Lower leg skin (tissue), 4 donors: ENCODE measurements at regions not wholly inside any gene's neighbourhood (a gene's known extent, or its start where the extent isn't known, plus 50 kb on each side); places are given as distances from the start of the nearest gene placed in this dataset.

Experiments used
- DNase-seq, 2 donors: peaks; one replicate each; pipeline ENCODE4 v3.0.0-alpha.2; 2019; ENCODE audit warnings: low spot score in 2 of 2
- H3K4me3 ChIP-seq: fragments of 200-600 bp; sonication (generic); 2 replicates; pipeline ENCODE4 v1.5.1; 2017; ENCODE audit warnings: mild to moderate bottlenecking, low read depth; ENCODE audit not compliant: poor library complexity, severe bottlenecking
- POLR2A ChIP-seq, 2 donors: fragments of 450-650 bp; IDR thresholded peaks; one replicate each; pipeline ENCODE4 v1.6.1; 2016 to 2017; ENCODE audit warnings: antibody characterized with exemption in 2 of 2, mild to moderate bottlenecking in 1 of 2, moderate library complexity in 1 of 2
- WGBS, 2 donors: methylation state at CpG; one replicate each; pipeline ENCODE4 v1.1.5; 2018; 5-methylcytosine and 5-hydroxymethylcytosine counted together
- intact Hi-C: fragments of 100-400 bp; cut with DNase I; formaldehyde crosslinking; loops from one replicate; pipeline ENCODE4 v1.15.0; 2023; ENCODE audit warnings: low total_unique reads
- TF ChIP-seq, protein P1 (sequence below), 3 donors: fragments of 450-650 bp; IDR thresholded peaks; one replicate each; pipeline ENCODE4 v1.5.1; 2016; ENCODE audit warnings: antibody characterized with exemption in 3 of 3, mild to moderate bottlenecking in 3 of 3, moderate library complexity in 2 of 3

GRCh38 chr7:20503278-20503950 is 112.1 kb upstream of the ABCB5 start:
- no peak for TF ChIP-seq POLR2A (IDR thresholded peaks at IDR 0.05)
- TF ChIP-seq, protein P1, sequence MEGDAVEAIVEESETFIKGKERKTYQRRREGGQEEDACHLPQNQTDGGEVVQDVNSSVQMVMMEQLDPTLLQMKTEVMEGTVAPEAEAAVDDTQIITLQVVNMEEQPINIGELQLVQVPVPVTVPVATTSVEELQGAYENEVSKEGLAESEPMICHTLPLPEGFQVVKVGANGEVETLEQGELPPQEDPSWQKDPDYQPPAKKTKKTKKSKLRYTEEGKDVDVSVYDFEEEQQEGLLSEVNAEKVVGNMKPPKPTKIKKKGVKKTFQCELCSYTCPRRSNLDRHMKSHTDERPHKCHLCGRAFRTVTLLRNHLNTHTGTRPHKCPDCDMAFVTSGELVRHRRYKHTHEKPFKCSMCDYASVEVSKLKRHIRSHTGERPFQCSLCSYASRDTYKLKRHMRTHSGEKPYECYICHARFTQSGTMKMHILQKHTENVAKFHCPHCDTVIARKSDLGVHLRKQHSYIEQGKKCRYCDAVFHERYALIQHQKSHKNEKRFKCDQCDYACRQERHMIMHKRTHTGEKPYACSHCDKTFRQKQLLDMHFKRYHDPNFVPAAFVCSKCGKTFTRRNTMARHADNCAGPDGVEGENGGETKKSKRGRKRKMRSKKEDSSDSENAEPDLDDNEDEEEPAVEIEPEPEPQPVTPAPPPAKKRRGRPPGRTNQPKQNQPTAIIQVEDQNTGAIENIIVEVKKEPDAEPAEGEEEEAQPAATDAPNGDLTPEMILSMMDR (IDR thresholded peaks at IDR 0.05), result no peak
- no peak for DNase-seq
- WGBS, 2 donors, result 67 to 80% methylated on average over 3 of the region's 3 CpGs
- intact Hi-C loops, result no loop called here
- H3K4me3 ChIP-seq, result no peak overlapping the region

DNA sequence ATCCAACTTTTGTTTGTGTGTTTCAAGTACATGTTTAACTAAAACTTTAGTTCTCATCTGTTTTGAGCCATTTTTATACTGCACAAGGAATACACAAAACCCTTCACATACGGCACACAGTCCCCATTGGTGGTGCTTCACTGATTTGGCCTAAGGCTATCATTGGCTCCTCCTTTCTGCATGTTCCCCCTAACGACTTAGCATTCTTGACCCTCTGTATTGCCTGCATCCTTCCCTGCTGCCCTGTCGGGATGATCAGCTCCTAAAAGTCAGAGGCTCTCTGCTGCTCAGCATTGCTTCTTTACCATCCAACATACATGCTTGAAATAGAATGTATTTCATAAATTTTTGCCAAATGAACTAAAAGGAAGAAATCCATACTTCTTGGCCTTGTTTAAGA is 111.4 kb upstream of the ABCB5 start:
- TF ChIP-seq POLR2A (IDR thresholded peaks at IDR 0.05), result no peak
- TF ChIP-seq, protein P1 (IDR thresholded peaks at IDR 0.05), result no peak
- no peak for DNase-seq
- intact Hi-C loops, result no loop called here
- H3K4me3 ChIP-seq, result no peak overlapping the region
- 63 to 72% methylated on average over 3 of the region's 3 CpGs for WGBS, 2 donors

GRCh38 chr7:20506175-20506574 is 109.3 kb upstream of the ABCB5 start:
- DNase-seq, result no peak
- intact Hi-C loops, result no loop called here
- H3K4me3 ChIP-seq, result no peak overlapping the region
- TF ChIP-seq POLR2A (IDR thresholded peaks at IDR 0.05), result no peak
- TF ChIP-seq, protein P1 (IDR thresholded peaks at IDR 0.05), result no peak
- 97 to 98% methylated on average over 2 of the region's 2 CpGs for WGBS, 2 donors

DNA sequence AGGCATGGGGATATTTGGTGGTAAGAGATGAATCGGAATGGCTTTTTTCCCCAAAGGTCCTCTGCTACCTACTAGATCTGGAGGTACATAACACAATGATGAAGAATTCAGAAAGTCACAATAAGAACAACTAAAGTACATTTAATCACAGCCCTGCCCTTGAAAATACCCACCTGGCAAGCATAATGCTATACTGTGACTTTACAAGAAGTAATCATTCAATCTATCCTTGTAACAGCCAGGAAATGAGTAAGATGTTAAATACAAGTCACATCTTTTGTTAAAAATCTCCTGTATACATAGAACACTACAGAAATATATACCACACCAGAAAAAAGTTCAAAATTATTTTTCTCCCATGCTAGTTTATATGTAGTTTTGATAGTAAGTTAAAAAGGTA is 108.3 kb upstream of the ABCB5 start:
- TF ChIP-seq, protein P1 (IDR thresholded peaks at IDR 0.05), result no peak
- no peak for TF ChIP-seq POLR2A (IDR thresholded peaks at IDR 0.05)
- no peak for DNase-seq
- H3K4me3 ChIP-seq, result no peak overlapping the region
- intact Hi-C loops, result no loop called here
- 84 to 94% methylated on average over 1 of the region's 1 CpG for WGBS, 2 donors

GRCh38 chr7:20508109-20508508 is 107.4 kb upstream of the ABCB5 start:
- WGBS, 2 donors, result 68 to 72% methylated on average over 4 of the region's 4 CpGs
- H3K4me3 ChIP-seq, result no peak overlapping the region
- no peak for DNase-seq
- intact Hi-C loops, result no loop called here
- TF ChIP-seq POLR2A (IDR thresholded peaks at IDR 0.05), result no peak
- TF ChIP-seq, protein P1 (IDR thresholded peaks at IDR 0.05), result no peak
